COLO668 (cell line): ENCODE measurements at regions not wholly inside any gene's neighbourhood (a gene's known extent, or its start where the extent isn't known, plus 50 kb on each side); places are given as distances from the start of the nearest gene placed in this dataset.

ENCODE experiments used
- DNase-seq: peaks from one replicate; lab custom pipeline; 2025; ENCODE audit not compliant: unreplicated experiment; lab: John Stamatoyannopoulos, UW

GRCh38 chr2:238632181-238633060, 205.7 kb downstream of the ASB1 start:
- no peak for DNase-seq

DNA sequence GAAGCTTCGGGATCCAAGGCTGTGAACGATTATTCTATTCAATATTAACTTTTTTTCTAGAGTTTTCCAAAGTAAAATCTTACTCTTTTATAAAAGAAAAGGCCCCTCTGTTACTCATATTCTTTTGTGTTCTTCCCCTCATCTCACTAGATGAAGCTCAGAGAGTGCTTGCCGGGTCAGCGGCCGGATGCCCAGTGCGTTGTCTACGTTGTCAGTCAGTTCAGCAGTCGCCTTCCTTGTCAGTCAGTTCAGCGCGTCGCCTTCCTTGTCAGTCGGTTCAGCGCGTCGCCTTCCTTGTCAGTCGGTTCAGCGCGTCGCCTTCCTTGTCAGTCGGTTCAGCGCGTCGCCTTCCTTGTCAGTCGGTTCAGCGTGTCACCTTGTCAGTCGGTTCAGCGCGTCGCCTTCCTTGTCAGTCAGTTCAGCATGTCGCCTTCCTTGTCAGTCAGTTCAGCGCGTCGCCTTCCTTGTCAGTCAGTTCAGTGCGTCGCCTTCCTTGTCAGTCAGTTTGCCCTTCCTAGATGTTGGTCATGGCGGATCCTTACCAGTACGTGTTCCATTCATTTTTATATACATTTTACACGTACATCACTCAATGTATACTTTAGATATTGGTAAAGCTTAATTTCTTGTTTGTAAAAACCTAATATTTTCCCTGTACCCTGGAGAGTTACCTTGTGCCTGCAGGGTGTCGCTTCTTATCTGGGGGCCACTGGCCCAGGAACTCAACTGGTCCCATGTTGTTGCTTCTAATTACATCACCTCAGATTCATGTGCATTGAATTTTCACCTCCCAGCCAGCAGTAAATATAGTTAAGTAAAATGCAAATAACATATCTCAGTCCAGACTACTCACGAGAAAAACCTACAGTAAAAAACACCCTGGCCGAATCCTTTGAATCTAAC, 206.9 kb downstream of the ASB1 start:
- DNase-seq: no peak

DNA sequence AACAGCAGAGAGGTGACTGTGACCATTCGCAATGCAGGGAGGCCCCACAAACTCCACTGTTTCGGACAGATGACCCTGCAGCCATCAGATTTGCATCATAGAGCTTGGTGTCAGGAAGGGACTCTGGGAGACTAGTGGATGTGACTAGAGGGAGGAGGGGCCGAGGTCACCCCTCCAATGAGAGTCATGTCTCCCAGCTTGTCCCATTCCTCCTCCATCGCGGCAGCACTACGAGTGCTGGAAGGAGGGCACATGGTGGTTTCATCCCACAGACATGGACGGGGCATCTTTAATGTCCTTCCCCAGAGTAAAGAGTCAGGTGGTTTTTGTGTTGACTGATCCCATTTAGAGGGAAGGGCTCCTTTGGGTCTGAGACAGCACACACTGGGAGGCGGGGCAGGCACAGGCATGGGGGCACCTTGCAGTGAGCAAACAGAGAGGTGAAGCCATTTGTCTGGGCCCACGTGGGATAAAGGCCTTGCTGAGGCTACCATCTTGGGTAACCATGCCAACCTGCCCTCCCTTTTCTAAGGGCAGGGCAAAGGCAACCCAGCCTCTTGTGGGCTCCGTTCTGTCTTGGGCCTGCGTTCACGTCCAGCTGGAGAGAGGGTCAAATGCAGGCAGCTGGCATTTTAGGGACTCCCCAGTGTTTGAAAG, 208.1 kb downstream of the ASB1 start:
- no peak for DNase-seq

DNA sequence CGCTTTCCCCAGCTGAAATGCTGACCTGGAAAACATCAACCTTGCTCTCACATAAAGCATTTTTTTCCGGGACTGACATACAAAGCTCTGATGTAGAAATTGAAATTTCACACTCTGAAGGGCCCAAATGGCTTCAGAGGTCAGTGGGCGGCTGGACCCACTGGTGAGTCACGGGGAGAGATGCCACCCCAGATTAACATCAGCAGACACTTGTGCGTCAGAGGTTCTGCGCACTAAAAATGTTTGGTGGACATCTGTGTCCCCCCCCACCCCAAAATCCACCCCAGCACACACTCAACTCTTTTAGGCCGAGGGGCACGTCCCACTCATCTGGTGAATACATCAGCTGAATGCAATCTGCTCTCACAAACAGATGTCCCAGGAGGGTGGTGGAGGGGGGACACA, 208.9 kb downstream of the ASB1 start:
- no peak for DNase-seq

- no peak for DNase-seq
Measured at GRCh38 chr2:238636269-238637073, 209.7 kb downstream of the ASB1 start.

DNA sequence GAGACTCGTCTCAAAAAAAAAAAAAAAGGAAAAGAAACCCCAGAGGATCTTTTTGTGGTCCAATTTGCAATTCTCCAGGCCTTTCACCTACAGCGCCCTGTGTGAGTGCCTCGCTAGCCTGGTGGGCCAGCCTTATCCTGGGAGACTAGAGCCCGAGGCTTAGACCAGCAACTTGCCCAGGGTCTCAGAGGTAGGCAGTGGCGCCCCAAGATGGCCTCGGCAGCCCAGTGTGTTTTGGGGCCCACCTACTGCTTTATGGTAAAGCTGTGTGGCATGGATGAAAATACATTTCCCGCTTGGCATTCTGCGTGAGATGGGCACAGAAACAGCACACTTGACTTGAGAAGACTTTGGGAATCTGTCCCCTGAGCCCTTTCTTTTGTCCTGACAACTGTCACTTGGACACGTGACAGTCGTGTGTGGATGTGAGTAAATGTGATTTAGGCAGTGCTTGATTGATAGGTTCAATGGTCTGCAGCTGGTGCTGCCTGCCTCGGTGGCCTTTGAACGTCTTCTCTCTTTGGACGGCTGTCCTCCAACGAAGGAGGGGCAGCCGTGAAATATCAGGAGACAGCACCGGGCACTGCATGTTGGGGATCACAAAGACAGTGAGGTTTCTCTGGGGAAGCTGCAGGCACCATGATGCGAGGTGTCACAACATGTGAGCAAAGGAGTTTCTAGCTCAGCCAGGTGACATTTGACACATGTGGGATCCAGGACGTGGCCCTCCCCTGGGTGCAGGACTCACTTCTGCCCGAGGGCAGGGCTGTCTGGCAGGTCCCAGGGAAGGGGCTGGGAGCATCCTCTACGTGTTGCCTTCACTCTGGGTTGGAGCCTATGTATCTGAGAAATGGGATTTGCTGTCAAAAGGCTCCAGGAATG, 209.5 kb upstream of the TWIST2 start:
- no peak for DNase-seq

GRCh38 chr2:238638982-238639628, 208.8 kb upstream of the TWIST2 start:
- DNase-seq: no peak

GRCh38 chr2:238640486-238640885, 207.4 kb upstream of the TWIST2 start:
- no peak for DNase-seq

GRCh38 chr2:238642973-238643372, 204.9 kb upstream of the TWIST2 start:
- no peak for DNase-seq

- no peak for DNase-seq
Measured at GRCh38 chr2:238643400-238643907, 204.4 kb upstream of the TWIST2 start.

DNA sequence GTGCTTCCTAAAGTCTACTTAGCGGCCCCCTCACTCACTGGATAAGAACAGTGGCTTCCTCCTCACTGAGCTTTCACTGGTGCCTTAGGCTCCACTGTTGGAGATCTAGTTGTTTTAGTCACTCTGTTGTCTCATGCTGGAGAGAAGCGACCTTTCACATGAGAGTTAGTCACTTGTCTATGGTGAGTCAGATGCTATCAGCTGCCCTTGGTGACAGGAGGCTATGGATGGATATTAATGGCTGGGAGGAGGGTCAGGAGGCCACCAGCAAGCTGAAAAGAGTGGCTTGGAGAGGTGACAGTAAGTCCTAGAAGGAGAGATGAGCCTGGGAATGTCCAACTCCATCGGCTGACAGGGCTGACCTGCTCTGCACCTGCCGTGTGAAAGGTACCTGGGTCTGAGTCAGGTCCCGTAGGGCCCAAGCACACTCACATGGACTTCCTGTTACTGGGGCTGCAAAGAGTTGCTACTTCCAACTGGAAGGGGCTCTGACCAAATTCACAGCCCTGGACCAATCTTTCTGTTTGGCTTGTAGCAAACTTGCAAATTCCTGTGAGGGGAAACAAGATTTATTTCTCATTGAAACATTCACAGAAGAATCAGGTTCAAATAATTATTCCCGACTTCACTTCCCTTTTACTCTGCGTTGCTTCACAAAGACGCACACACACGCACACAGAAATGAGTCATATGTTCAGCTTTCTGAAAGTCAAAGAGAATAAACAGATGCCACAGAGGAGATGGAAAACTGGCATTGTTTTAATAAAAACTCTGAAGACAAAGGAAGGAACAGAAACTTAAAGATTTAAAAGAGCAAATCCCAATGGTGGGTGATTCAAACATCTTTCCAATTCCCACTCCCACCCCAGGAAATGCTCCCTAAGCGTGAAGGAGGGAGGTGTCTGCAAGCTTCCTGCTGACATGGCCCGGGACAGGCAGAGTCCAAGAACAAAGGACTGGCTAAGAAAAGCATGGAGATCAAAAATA, 203.5 kb upstream of the TWIST2 start:
- no peak for DNase-seq

- DNase-seq: no peak
Measured at GRCh38 chr2:238645095-238645494, 202.8 kb upstream of the TWIST2 start.

- no peak for DNase-seq
Measured at GRCh38 chr2:238645716-238646115, 202.2 kb upstream of the TWIST2 start.

DNA sequence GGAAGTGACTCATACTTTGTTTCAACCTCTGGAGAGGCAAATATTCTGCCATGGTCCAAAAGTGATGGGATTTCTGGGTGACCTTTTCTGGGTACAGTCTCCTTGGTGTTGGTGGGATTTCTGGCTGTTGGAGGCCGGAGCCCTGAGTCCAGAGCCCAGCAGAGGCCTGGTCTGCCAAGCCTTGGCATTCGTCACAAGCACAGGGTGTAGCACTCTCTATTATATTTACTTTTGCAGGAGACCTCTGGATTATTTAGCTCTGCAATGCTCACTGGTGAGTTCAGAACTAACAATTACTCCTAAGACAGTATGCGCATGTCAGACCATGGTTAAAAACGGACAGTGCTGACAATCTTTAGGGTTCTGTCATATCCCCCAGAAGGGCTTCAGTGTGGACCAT, 201.6 kb upstream of the TWIST2 start:
- DNase-seq: no peak

DNA sequence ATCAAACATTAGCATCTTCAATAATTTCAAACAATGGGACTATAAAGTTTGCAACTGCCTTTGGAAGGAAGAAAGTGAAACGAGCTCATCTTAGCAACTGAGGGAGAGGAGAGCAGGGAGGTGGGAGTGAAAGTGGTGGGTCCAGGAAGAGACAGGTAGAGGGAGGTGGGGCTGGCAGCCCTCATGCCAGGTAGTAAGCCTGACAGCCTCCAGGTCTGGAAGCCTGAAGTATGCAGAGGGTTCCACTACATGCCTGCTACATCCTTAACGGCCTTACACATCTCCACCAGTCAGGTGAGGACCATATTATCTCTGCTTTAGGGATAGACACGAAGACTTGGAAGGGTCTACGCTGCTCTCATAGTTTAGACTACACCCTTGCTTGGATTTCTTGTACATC, 201.1 kb upstream of the TWIST2 start:
- DNase-seq: no peak

DNA sequence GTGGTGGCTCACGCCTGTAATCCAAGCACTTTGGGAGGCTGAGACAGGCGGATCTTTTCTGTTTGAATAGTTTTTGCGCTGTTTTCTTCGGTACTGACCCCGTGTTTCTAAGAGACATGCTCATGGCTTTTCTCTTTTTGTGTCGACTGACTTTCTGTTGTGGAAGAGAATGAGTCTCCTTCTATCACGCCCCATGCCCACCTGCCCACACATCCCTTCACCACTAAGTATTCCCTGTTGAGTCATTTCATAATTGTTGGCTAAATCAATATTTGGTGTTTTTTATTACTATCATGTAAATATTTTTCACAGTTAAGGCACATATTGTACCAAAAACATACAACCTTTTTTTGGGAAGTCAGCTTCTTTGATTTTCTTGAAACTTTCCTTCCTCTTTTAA, 198.8 kb upstream of the TWIST2 start:
- no peak for DNase-seq

DNA sequence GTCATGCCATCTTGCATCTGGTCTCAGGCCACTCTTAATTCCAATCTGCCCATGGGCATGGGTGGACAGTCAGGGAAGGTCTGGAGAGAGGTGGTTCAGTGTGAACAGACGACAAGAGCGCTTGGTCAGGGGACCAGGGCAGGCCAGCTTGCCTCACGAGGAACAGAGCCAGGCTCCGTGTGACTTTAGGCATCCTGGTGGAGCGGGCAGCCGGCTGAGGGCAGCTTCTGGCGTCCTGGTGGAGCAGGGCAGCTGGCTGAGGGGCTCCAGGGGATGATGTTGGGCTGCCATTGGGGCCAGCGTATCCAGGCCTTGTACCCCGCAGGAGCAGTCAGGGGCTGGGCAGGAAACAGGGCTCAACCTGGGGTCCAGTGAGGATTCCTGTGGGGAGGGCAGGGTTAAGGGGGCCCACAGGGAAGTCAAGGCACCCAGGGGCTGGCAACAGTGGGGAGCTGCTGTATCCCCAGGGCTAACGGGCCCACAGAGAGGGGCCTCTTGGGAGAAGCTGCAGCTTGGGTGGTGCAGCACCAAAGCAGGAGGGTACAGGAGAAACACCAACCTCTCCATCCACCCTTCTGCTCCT, 197.9 kb upstream of the TWIST2 start:
- DNase-seq: no peak
